Heart right ventricle (tissue), 16 donors: ENCODE measurements at regions not wholly inside any gene's neighbourhood (a gene's known extent, or its start where the extent isn't known, plus 50 kb on each side); places are given as distances from the start of the nearest gene placed in this dataset.
"Not testable (repeated sequence)": the region's sequence is repeated elsewhere in the genome, so short reads cannot be mapped to it uniquely, and the experiment has no call there.

Experiments
- ATAC-seq, 8 donors: fragments of 200-7000 bp; cut with Tn5 transposase; one replicate each; pipeline ENCODE4 v1.9.1; 2020; ENCODE audit warnings: mild to moderate bottlenecking in 8 of 8, moderate library complexity in 8 of 8, moderate number of reproducible peaks in 1 of 8
- DNase-seq, 2 donors: peaks; one replicate each; pipeline ENCODE4 v3.0.0-alpha.2; 2020
- H3K27ac ChIP-seq, 10 donors: fragments of 200-600 bp; sonication (generic) in 2 of 10; one replicate each; pipeline versions ENCODE4 v1.5.0 to v1.8.0; 2020 to 2022; ENCODE audit warnings: mild to moderate bottlenecking in 3 of 10
- H3K27me3 ChIP-seq, 7 donors: fragments of 200-600 bp; one replicate each; pipeline ENCODE4 v1.8.0; 2021 to 2022; ENCODE audit warnings: mild to moderate bottlenecking in 2 of 7
- H3K36me3 ChIP-seq, 9 donors: fragments of 200-600 bp; sonication (generic) in 1 of 9; one replicate each; pipeline versions ENCODE4 v1.5.0 to v1.8.0; 2020 to 2022; ENCODE audit warnings: mild to moderate bottlenecking in 2 of 9
- H3K4me1 ChIP-seq, 9 donors: fragments of 200-600 bp; sonication (generic) in 1 of 9; one replicate each; pipeline versions ENCODE4 v1.5.0 to v1.8.0; 2020 to 2022; ENCODE audit warnings: mild to moderate bottlenecking in 4 of 9
- H3K4me3 ChIP-seq, 10 donors: fragments of 200-600 bp; sonication (generic) in 2 of 10; one replicate each; pipeline versions ENCODE4 v1.5.0 to v1.8.0; 2020 to 2022; ENCODE audit warnings: mild to moderate bottlenecking in 7 of 10, moderate library complexity in 2 of 10
- H3K9me3 ChIP-seq, 11 donors: fragments of 200-600 bp in 10 of 11; sonication (generic) in 2 of 11; one replicate each; pipeline versions ENCODE4 v1.5.0 to v1.8.0; 2013 to 2022; ENCODE audit warnings: mild to moderate bottlenecking in 2 of 11, control low read depth in 1 of 11, moderate library complexity in 1 of 11
- CTCF ChIP-seq, 9 donors: fragments of 200-600 bp; sonication (generic) in 2 of 9; IDR thresholded peaks; one replicate each; pipeline versions ENCODE4 v1.5.0 to v1.8.0; 2021 to 2022; ENCODE audit warnings: antibody characterized with exemption in 9 of 9, mild to moderate bottlenecking in 5 of 9, moderate library complexity in 1 of 9
- WGBS, 2 donors: extraction: QIAGEN DNeasy Blood & Tissue Kit; methylation state at CpG; one replicate each; pipeline ENCODE4 v1.1.7; 2013; ENCODE audit warnings: inconsistent platforms in 1 of 2; 5-methylcytosine and 5-hydroxymethylcytosine counted together
- intact Hi-C, 10 donors: fragments of 100-400 bp; cut with DNase I; formaldehyde crosslinking; loops; one replicate each; pipeline versions ENCODE4 v1.11.1 to v1.14.2; 2022
- donor health status: Arrhythmogenic right ventricular cardiomyopathy.
- donor health status: ischemic (EF 13 %, LVEDD 7.1; RV severe dilation, severe dysfunction).
- donor health status: healthy with polysubstance abuse.
- donor health status: DM: no; HTN: yes; CAD: no.
- donor health status: DM: no; HTN: no; CAD: no.
- donor health status: ischemic (EF 25% LVEDD 6.9; RV normal size, moderate dysfunction).
- donor health status: ischemic (EF 25% LVEDD 5.7; RV mildly dilated, moderate dysfunction).
- donor health status: healthy.
- donor health status: DM: yes; HTN: yes; CAD: no.
- donor health status: Ischemic cardiomyopathy.
- donor health status: ischemic (EF 35%, LVEDD 5.7; RV mildly dilated, moderate dysfunction).
- donor health status: nonischemic (EF 11% LVEDD 7.7; RV severe dilation, severe dysfunction).
- donor health status: DM: yes; HTN: yes; CAD: no.
- donor health status: PGD.
- donor health status: ischemic (EF 29% LVEDD 5.4; RV normal size, mild dysfunction).
- donor health status: nonischemic (EF 23%, LVEDD 6.1; RV moderate dilation, normal function).

- no peak overlapping the region for H3K4me3 ChIP-seq
- H3K36me3 ChIP-seq = no peaks in the 10 kb centered on the region
- H3K27me3 ChIP-seq = no peaks in the 10 kb centered on the region
- TF ChIP-seq CTCF (IDR thresholded peaks at IDR 0.05) = no peak
- no peaks in the 10 kb centered on the region for H3K9me3 ChIP-seq
- H3K27ac ChIP-seq = no peak overlapping the region
- intact Hi-C loops = no loop called here
- H3K4me1 ChIP-seq = no peaks in the 10 kb centered on the region
- ATAC-seq (no peak), DNase-seq (no peak)
- 71 to 88% methylated on average over 2 of the region's 2 CpGs for WGBS, 2 donors
Measured at GRCh38 chr3:18208091-18208490, 217.0 kb downstream of the SATB1 start.

DNA sequence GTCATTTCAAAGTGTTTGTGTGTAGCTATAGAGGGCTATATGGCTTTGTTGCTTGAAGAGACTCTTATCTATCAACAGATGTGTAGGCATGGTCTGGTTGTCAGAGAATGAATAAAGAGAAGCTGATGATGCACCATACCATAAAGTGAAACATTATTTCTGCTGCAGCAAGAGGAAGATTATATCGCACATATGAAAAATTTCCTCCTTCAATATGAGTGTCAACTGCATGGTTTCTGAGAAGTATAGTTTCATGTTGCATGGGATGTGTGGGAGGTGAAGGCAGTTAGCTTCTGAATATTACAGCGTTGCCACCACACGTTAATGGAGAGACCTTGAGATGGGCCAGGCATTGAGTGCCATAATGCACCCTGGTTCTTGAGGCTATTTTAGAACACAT lies 217.9 kb downstream of the SATB1 start:
- intact Hi-C loops = no loop called here
- no peaks in the 10 kb centered on the region for H3K27me3 ChIP-seq
- no peaks in the 10 kb centered on the region for H3K4me1 ChIP-seq
- WGBS, 2 donors = 84 to 86% methylated on average over 3 of the region's 3 CpGs
- H3K27ac ChIP-seq = no peak overlapping the region
- no peak overlapping the region for H3K4me3 ChIP-seq
- H3K36me3 ChIP-seq = no peaks in the 10 kb centered on the region
- TF ChIP-seq CTCF (IDR thresholded peaks at IDR 0.05) = no peak
- no peaks in the 10 kb centered on the region for H3K9me3 ChIP-seq
- ATAC-seq (no peak), DNase-seq (no peak)

DNA sequence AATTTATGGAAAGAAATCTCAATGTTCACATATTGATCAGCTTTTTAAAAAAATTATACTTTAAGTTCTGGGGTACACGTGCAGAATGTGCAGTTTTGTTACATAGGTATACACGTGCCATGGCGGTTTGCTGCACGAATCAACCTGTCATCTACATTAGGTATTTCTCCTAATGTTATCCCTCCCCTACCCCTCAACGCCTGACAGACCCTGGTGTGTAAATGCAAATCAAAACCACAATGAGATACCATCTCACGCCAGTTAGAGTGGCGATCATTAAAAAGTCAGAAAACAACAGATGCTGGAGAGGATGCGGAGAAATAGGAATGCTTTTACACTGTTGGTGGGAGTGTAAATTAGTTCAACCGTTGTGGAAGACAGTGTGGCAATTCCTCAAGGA lies 219.4 kb downstream of the SATB1 start:
- H3K9me3 ChIP-seq, DNase-seq, H3K27ac ChIP-seq, H3K27me3 ChIP-seq, ATAC-seq, H3K4me1 ChIP-seq, H3K36me3 ChIP-seq, H3K4me3 ChIP-seq, intact Hi-C loops: not testable (repeated sequence)
- 89 to 92% methylated on average over 9 of the region's 9 CpGs for WGBS, 2 donors

DNA sequence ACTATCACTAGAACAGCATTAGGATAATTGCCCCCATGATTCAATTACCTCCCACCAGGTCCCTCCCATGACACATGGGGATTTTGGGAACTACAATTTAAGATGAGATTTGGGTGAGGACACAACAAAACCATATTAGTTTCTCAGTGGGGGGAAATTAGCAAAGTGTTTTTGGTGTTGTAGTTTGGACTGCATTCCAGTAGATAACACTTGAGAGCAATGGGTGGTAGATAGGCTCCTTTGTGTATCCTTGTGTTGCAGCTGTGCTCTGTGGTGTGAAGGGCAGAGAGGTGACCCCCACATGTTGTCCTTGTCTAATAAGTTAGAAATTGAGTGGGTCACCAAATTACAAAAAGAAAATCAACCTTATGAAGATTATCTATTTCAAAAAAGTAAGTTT lies 223.8 kb downstream of the SATB1 start:
- no peak overlapping the region for H3K27ac ChIP-seq
- H3K27me3 ChIP-seq = no peaks in the 10 kb centered on the region
- no peak for TF ChIP-seq CTCF (IDR thresholded peaks at IDR 0.05)
- H3K4me3 ChIP-seq = no peak overlapping the region
- DNase-seq (no peak), ATAC-seq (no peak)
- H3K4me1 ChIP-seq = no peaks in the 10 kb centered on the region
- H3K36me3 ChIP-seq = no peaks in the 10 kb centered on the region
- peaks cover 0 to 38% (median 8%) of the 10 kb centered on the region in 11 donors for H3K9me3 ChIP-seq
- intact Hi-C loops = no loop called here

- ATAC-seq (no peak), DNase-seq (no peak)
- H3K27me3 ChIP-seq = no peaks in the 10 kb centered on the region
- H3K4me3 ChIP-seq = no peak overlapping the region
- no peak for TF ChIP-seq CTCF (IDR thresholded peaks at IDR 0.05)
- H3K36me3 ChIP-seq = no peaks in the 10 kb centered on the region
- no peak overlapping the region for H3K27ac ChIP-seq
- H3K4me1 ChIP-seq = no peaks in the 10 kb centered on the region
- intact Hi-C loops = no loop called here
- peaks cover 0 to 45% (median 14%) of the 10 kb centered on the region in 11 donors for H3K9me3 ChIP-seq
Measured at GRCh38 chr3:18199757-18200156, 225.4 kb downstream of the SATB1 start.
